Choroid plexus epithelial cell (primary cell): ENCODE measurements at regions not wholly inside any gene's neighbourhood (a gene's known extent, or its start where the extent isn't known, plus 50 kb on each side); places are given as distances from the start of the nearest gene placed in this dataset.

Experiments
- DNase-seq: peaks from one replicate; pipeline ENCODE4 v3.0.0-alpha.2; 2010; ENCODE audit warnings: low read depth
- H3K4me3 ChIP-seq: 2 replicates; pipeline ENCODE4 v1.5.1; 2011; ENCODE audit warnings: low read depth, mild to moderate bottlenecking, control low read depth, low read length, moderate library complexity
- CTCF ChIP-seq: conservative IDR thresholded peaks from 2 replicates; pipeline ENCODE4 v1.5.1; 2011; ENCODE audit warnings: low read depth, mild to moderate bottlenecking, control low read depth, inconsistent platforms, low read length, moderate library complexity

- DNase-seq = no peak
- TF ChIP-seq CTCF = no peak
- H3K4me3 ChIP-seq = no peak overlapping the region
Measured at GRCh38 chr6:156254240-156254639, 522.9 kb upstream of the ARID1B start.

- no peak for DNase-seq
- no peak for TF ChIP-seq CTCF
- H3K4me3 ChIP-seq = no peak overlapping the region
Measured at GRCh38 chr6:156250593-156250992, 526.6 kb upstream of the ARID1B start.

- no peak for DNase-seq
- no peak for TF ChIP-seq CTCF
- H3K4me3 ChIP-seq = no peak overlapping the region
Measured at GRCh38 chr6:156242206-156242605, 535.0 kb upstream of the ARID1B start.

GRCh38 chr6:156231026-156231765, 546.0 kb upstream of the ARID1B start:
- no peak for TF ChIP-seq CTCF
- H3K4me3 ChIP-seq = no peak overlapping the region
- no peak for DNase-seq

- no peak for DNase-seq
- no peak overlapping the region for H3K4me3 ChIP-seq
- no peak for TF ChIP-seq CTCF
Measured at GRCh38 chr6:156219973-156220372, 557.2 kb upstream of the ARID1B start.

- no peak for TF ChIP-seq CTCF
- no peak overlapping the region for H3K4me3 ChIP-seq
- DNase-seq = no peak
Measured at GRCh38 chr6:156205678-156206077, 571.5 kb upstream of the ARID1B start.

- no peak for TF ChIP-seq CTCF
- no peak for DNase-seq
- H3K4me3 ChIP-seq = no peak overlapping the region
Measured at GRCh38 chr6:156199182-156199581, 578.0 kb upstream of the ARID1B start.
